NCI-H82 (cell line): ENCODE measurements at regions not wholly inside any gene's neighbourhood (a gene's known extent, or its start where the extent isn't known, plus 50 kb on each side); places are given as distances from the start of the nearest gene placed in this dataset.
A peak's percentile ranks its signal among the peaks of the same experiment; 100 is the strongest.
"Not testable (repeated sequence)": the region's sequence is repeated elsewhere in the genome, so short reads cannot be mapped to it uniquely, and the experiment has no call there.

Experiments used
- DNase-seq: peaks from one replicate; lab custom pipeline; 2025; lab: John Stamatoyannopoulos, UW

DNA sequence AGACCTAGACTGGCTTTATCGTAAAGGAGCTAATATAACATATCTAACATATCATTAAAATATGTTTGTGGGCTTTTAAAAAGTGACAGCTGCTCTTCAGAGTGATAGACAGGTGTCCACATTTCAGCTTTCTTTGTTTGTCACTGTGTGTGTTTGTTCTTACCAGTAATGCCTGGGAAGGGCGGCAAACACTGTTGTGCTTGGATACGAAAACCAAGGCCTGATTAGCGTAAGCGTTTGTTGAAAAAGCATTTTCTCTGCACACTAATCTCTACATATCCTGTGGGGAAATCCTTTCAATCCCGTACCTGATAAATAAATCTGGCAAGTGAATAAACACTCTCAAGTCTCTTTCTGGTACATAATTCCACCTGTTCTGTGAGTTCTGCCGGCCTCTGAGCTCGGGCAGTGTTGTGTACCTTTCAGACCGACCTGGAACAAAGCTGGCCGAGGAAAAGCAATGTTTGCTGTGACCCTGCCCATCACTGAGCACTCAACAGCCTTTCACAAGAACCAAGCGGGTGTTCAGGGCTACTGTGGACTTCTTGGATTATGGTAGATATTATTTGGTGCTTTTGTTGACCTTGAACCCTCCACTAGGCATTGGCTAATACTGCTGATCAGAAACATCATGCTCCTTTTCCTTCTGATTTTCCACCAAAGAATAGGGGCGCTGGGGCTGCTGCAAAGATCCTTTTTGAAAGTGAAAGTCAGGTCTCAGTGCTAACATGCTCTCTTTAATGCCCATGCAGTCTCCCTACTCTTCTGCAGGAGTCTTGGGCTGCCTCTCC, 100.4 kb downstream of the CD83 start:
- DNase-seq: peak; percentile 77

DNA sequence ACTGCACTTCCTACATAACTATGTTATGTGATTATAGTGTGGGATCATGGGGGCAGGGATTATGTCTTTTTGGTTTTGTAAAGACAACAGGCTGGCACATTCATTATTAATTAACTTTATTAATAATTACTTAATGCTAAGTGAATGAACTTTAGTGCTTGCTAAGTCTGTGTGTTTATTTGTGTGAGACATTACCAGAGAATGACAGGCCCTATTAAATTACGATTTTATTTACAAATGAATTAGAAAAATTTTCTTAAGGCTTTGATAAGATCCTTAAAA, 100.9 kb downstream of the CD83 start:
- DNase-seq: peak; percentile 67

DNA sequence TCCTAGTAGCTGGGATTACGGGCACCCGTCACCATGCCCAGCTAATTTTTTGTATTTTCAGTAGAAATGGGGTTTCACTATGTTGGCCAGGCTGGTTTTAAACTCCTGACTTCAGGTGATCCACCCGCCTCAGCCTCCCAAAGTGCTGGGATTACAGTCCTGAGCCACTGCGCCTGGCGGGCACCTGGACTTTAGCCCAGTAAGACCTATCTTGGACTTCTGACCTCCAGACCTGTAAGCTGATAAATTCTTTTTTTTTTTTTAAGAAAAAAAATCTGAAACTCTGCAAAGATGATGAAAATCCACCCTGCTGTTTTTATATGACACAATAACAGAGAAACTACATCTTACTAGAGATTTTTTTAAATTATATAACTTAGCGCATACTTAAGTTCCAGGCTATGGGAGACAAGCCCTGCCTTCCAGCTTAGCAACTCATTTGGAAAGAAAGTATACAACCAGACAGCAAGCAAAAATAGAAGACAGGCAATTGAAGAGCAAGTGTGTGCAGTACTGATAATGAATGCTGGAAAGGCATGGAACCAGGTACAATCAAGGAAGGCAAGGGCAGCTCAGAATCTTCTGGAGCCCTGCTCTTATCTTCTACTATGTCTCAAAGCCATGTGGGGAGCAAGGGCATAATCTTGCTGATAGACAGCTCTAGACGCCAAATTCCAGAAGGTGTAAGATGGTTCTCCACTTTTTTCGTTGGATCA, 104.2 kb downstream of the CD83 start:
- no peak for DNase-seq

DNA sequence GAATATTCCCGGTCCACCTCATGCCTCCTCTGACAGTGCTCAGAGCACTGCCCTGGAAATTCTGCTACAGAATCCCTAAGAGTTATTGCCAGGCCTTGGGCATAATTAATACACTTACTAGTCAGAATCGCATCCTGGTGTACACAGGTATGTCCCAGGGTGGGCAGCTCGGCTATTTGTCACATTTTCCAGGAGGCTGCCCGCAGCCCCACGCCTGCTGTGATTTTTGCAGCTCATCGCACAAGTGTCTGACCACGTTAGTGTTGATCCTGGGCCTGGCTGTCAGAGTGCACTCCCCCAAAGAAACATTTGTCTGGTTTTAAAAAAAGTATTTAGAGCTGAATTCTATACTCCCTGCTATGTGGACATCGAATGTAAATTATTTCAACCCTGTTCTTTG, 105.4 kb downstream of the CD83 start:
- DNase-seq: no peak

DNA sequence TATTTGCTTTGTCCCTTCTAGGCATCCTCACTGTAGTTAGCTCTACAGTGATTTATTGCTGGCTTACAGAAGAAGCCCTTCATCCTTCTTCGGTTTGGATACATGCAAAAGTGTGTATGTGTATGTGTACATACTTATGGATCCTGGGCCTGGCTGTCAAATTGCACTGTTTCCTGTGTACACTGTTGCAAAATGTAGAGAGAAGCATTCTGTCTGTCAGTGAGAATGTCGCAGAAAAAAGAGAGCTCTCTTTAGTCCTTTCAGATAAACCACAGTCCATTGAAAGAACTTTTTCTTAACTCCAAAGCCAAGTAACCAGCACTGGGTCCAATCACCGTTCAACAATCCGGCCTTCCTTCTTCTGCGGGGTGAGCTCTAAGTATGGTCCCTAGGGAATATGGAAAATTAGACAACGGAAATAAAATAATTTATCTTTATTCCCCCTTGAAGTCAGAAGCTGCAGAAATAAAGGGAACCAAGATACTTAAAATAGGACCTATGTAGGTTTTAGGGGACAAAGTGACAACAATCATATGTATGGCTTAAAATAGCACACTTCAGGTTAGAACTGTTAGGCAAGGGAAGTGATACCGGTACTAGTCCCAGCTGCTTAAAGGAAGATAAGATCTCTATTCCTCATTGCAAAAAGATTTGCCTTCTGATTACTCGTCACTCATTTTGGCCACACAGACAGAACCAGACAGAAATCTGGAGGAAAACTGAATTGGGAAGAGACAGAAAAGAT, 107.0 kb downstream of the CD83 start:
- peak; percentile 30 for DNase-seq

DNA sequence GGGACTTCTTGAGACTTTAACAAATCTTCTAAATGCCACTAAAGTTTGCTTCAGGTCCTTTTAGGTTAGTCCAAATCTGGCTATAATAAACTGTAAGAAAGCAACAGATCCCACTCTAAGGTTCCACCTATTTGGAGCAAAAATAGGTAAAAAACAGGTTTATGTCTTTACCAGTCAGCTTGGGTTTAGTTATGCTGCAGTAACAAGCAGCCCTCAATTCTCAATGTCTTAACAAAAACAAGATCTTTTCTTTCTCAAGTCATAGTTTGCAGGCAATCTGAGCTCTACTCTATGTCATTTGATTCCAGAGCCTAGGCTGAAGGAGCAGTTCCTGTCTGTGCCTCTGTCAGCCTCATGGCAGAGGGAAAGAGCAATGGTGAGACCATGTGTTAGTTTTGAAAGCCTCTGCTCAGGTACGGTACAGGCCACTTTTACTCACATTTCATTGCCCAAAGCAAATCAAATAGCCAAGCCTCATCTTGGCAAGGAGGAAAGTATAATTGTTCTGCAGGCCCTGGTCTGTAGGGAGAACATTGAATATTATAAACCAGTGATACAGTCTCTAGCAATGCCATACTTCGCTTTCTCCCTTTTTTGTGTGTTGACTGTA, 108.6 kb downstream of the CD83 start:
- no peak for DNase-seq

DNA sequence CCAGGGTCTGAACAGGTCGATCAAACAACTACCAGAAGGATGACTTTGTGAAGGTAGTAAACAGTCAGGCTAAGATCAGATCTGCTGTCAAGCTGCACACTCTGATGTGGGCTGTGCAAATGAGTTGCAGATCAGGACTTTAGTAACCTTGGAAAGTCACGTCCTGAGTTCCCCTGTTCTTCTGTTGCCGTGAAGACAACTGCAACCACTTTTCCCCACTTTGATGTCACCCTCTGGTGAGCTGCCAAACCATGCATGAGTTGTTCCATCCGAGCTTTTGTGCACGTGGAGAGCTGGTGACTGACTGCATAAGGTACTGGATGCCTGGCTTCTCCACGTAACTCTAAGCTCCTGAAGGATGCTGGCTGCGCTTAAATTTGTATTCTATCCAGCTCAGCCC, 111.0 kb downstream of the CD83 start:
- DNase-seq: no peak

DNA sequence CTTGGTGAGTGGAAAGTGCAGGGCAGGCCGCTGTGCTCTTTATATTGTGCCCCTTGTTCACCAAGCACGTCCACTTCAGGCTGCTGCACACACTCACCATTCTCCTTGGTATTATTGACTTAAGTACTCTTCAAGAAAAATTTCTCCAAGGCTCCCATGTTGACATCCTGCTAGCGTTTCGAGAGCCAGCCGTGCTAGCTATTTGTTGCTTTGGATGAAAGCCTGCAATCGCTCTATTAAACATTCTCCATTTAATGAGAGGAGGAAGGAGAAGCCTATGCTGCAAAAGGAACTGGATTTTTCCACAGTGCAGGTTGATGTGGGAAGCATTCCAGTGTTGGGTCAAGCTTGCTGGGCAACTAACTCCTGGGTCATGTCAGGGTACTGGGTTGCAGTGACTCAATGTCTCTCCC, 113.5 kb downstream of the CD83 start:
- no peak for DNase-seq

DNA sequence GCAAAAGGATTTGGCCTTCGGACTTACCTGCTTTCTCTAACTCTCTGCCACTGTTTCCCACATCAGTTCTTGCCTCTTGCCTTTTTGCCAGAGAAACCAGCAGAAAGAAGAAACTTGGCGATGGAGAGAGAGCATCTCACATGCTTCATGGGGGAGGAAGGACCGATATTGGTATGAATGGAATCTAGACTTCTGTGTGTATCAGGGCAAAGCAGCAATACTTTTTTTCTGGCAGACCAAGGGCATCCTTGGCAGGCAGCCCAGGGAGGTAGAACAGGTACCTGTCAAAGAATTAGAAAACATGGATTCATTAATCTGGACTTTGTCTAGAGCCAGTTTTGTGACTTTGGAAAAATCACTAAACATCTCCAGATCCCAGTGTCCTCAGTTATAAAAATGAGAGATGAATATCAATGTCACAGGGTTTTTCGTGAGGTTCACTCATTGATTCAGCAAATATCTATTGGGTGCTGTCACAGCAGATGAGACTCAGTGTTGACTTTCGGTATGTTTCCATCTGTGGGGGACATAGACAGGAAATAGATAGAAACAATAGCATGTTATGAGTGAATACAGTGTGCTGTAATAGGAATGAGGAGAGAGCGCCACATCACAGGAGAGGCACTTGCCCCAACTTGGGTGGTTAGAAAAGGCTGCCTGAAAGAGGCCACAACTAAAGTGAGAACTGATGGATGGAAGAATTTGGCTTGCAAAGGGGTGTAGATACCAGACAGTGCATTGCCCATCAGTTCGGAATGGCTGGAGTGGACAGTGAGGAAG, 114.1 kb downstream of the CD83 start:
- no peak for DNase-seq

DNA sequence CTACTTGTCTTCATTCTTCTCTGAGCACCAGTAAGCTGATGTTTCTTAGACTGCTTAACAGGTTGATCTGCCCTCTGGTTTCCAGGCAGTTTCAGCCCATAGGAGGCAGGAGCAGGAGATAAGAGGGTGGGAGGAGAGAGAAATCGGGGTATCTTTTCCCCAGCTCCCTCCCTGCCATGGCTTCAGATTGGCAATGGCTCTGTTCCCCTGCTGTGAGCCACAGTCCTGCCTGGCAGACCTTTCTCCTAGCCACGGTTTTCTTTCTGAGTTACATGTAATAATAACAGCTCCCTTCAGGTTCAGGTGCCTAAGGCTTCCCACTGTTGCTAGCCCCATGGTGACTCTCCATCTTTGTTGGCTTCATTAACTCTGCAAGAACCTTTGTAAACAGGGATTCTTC, 115.3 kb downstream of the CD83 start:
- no peak for DNase-seq

DNA sequence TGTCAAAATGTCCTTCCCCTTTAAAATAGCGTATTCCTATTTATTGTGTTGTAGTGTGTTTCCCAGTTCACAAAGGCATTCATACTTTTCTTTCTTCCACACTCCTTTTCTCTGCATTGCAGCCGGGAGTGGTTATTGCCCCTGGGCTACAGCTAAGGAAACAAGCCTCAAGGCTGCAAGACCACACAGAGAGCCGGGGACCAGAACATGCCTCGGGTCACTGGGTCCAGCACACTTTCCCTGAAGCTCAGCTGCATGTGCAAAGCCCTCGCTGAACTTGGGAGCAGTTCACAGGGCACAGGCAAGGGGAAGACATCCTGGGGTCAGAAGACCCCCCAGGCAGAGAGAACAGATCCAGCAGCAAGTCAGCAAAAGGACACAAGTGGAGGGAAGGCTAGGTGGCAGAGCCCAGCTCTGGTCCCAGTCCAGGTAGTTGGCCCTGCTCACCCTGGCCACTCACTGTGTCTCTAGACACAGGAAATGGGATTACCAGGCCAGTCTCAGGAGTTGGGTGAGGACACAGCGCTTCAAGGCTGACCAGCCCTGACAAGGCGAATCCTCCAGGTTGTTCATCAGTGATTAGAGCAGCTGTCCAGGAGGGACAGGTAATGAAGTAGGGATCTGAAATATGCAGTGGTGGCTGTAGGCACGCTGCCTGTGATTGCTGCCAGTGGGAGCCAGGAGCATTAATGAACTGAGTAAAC, 118.2 kb downstream of the CD83 start:
- DNase-seq: no peak

DNA sequence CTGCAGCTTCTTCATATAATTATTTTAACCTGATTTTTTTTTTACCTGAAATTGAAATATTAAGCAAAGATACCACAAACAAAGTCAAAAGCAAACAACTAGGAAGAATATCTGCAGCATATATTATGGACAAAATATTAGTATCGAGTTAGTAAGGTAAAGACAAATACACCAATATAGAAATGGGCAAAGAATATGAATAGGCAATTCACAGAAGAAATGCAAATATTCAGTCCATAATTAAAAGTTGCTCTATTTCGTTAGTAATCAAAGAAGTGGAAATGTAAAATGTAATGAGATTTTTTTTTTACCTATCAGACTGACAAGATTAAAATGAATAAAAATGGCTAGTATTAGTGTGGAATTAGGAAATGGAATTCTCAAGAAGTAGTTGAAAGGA, 121.5 kb downstream of the CD83 start:
- DNase-seq: no peak

DNA sequence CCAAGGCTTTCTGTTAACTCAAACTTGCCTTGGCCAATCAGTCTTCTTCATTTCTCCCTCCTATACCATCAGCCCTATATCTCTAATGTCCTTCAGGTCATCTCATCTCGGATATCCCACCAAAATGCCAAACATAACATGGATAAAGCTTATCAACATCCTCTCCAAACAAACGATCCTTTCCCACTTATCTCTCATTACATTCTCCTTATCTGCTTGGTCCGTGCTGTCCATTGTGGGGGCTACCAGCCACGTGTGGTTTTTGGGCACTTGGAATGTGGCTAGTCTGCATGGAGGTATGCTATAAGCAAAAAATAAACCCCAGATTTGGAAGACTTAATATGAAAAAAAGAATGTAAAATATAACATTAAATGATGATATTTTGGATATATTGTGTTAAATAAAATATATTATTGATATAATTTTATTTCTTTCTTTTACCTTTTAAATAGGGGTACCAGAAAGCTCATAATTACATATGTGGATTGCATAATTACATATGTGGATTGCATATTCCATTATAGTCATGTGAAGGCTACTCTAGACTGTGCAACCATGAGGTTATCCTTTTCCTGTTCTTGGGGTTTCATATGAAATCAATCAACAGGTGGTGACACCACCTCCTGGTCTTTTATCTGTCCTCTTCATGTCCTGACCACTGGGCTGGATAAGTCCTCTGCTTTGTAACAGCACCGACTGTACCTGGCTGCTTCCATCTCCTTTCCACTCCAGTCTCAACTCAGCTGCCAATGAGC, 123.0 kb downstream of the CD83 start:
- DNase-seq: no peak

DNA sequence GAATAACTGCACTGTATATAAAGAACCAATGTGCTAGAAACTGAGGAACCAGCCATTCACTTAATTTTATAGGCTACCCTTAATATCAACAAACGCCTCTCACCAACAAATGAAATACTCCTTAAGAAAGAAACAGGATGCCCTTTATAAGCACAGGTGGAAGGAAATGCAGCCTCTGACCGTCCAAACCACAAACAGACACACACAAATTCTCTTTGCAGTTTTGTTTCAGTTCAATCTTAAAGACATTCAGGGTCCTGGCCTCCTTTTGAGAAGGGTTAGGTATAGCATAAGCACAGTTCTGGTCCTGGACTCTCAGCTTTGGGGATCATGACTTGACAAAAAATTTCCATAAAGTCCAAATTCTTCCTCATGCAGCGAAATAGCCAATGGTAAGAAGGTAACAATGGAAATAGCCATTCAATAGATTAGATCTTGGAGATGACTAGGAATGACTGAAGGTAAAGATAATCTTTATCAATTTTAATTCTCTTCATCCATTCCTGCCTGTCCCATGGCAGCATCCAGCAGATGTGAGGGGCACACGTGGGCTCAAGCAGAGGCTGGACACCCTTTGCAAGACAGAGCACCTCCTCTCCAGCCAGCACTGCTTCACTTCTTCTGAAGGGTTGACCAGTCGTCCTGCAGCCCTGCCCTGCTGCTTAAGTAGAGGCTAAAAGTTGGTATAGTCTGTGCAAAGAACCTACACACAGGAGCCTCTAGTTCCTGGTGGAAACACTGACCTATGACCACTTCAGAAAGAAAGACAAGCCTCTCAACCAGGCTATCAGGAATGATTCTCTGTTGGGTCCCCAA, 123.9 kb downstream of the CD83 start:
- DNase-seq: no peak

DNA sequence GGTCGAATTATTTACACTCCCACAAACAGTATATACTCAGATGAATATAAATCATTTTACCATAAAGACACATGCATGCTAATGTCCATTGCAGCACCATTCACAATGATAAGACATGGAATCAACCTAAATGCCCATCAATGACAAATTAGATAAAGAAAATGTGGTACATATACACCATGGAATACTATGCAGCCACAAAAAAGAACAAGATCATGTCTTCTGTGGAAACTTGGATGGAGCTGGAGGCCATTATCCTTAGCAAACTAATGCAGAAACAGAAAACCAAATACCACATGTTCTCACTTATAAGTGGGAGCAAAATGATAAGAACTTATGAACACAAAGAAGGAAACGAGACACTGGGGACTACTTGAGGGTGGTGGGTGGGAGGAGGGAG, 125.3 kb downstream of the CD83 start:
- DNase-seq: not testable (repeated sequence)

DNA sequence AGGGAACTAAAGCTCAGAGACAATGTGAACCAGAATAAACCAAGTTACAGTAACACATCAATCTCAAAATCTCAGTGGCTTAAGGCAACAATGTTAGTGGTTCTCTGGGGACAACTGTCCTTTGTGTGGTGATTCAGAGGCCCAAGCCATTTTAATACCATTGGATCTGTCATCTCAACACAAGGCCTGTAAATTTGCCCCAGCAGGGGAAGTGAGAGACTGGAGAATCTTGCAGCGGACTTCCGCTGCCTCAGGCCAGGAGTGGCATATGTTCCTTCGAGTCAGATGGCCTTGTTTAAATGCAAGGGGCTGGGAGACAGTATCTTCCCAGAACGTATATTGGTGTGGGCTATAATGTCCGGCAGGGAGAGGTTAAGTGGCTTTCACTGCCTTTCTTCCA, 126.0 kb downstream of the CD83 start:
- DNase-seq: peak; percentile 38

DNA sequence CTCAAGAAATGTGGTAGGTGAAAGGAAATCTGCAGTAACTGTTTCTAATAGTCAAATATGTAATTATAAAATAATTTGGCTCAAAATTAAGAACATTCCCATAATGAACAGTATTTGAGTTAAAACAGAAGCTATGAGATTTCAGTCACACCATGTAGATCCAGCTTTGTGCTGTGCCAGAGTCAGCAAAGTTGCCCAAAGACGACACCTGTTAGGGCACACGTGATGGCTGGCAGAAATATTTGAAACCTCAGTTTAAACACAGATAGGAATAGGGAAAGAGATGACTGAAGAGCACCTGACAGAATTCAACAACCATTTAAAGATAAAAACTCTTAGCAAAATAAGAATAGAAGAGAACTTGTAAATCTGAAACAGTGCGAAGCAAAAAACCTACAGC, 129.3 kb downstream of the CD83 start:
- DNase-seq: no peak

DNA sequence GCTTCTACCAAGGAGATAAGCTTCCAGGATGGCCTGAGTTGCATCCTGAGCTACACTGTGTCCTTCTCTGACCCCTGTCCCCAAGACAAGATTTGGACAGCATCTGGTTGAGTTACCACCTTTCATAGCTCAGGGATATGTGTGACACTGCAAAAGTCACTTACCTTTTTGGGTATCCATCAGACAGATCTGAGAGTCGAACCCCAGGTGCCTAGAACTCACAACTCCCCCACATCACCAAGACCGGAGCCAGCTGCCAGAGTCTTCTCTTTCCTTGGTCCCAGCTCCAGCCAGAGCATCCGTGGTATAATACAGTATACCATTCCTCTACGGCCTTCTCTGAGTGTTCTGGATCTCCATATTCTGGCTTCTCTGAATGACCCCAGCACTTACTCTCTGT, 133.0 kb downstream of the CD83 start:
- DNase-seq: no peak

DNA sequence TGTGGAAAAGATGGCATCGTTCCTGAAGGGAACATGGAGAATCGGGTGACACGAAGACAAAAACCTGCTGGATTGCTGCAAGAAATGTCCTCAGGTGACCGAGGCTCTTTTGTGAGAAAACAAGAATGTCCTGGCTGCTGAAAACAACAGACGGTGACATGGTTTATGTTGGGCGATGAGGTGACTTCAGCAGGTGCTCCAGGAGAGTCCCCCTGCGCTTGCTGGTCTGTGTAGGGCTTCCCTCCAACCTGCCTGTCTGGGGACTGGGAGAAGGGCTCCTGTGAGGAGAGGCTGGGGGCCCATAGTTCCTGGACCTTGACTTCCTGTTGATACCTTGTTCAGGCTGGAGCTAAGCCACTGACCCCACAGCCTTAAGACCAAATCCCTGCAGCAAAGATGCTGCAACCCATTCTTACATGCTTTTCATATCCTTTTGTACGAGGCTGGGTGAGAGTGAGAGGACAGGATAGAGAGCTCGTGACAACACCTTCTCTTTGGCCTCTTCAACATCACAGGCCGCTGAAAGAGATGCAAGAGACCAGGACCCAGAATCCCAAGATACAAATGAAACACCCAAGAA, 134.8 kb downstream of the CD83 start:
- peak; percentile 76 for DNase-seq
